Upper lobe of left lung (tissue), 6 donors: ENCODE measurements at regions not wholly inside any gene's neighbourhood (a gene's known extent, or its start where the extent isn't known, plus 50 kb on each side); places are given as distances from the start of the nearest gene placed in this dataset.

Experiments
- ATAC-seq, 2 donors: fragments of 200-7000 bp; cut with Tn5 transposase; one replicate each; pipeline ENCODE4 v1.9.1; 2022; ENCODE audit warnings: mild to moderate bottlenecking in 2 of 2, moderate library complexity in 2 of 2; ENCODE audit not compliant: low FRiP score in 2 of 2
- DNase-seq, 2 donors: peaks; one replicate each; pipeline ENCODE4 v3.0.0-alpha.2; 2019 to 2020
- H3K27ac ChIP-seq, 4 donors: fragments of 200-600 bp; sonication (generic); one replicate each; pipeline ENCODE4 v1.5.1; 2016 to 2019
- H3K27me3 ChIP-seq, 4 donors: fragments of 200-600 bp; sonication (generic); one replicate each; pipeline ENCODE4 v1.5.1; 2017 to 2019
- H3K36me3 ChIP-seq, 4 donors: fragments of 200-600 bp; sonication (generic); one replicate each; pipeline ENCODE4 v1.5.1; 2016 to 2019
- H3K4me1 ChIP-seq, 4 donors: fragments of 200-600 bp; sonication (generic); one replicate each; pipeline ENCODE4 v1.5.1; 2018 to 2019
- H3K4me3 ChIP-seq, 4 donors: fragments of 200-600 bp; sonication (generic); one replicate each; pipeline ENCODE4 v1.5.1; 2017 to 2019; ENCODE audit warnings: mild to moderate bottlenecking in 2 of 4, moderate library complexity in 1 of 4
- H3K9me3 ChIP-seq, 4 donors: fragments of 200-600 bp; sonication (generic); one replicate each; pipeline ENCODE4 v1.5.1; 2018 to 2019
- CTCF ChIP-seq, 6 experiments: fragments of 450-650 bp in 4 of 6; fragments of 200-600 bp in 2 of 6; sonication (generic) in 2 of 6; IDR thresholded peaks; one replicate each; pipeline ENCODE4 v1.5.1; 2016 to 2019; ENCODE audit warnings: antibody characterized with exemption in 6 of 6
- EP300 ChIP-seq, 4 donors: sonication (generic); formaldehyde crosslinking; IDR thresholded peaks; one replicate each; pipeline ENCODE4 v1.5.1; 2017; ENCODE audit warnings: antibody characterized with exemption in 4 of 4, control low read depth in 2 of 4
- POLR2A ChIP-seq, 4 donors: fragments of 450-650 bp; IDR thresholded peaks; one replicate each; pipeline ENCODE4 v1.5.1; 2016 to 2017; ENCODE audit warnings: antibody characterized with exemption in 4 of 4, mild to moderate bottlenecking in 2 of 4
- POLR2AphosphoS5 ChIP-seq, 2 donors: sonication (generic); formaldehyde crosslinking; IDR thresholded peaks; one replicate each; pipeline ENCODE4 v1.5.1; 2017; ENCODE audit warnings: antibody characterized with exemption in 2 of 2
- WGBS, 2 donors: methylation state at CpG; one replicate each; pipeline ENCODE4 v1.1.5; 2017 to 2018; 5-methylcytosine and 5-hydroxymethylcytosine counted together
- donor health status: DM: no; HTN: no; CAD: no; lungs with moderate emphysema.
- donor health status: DM: no; HTN: yes; CAD: no; lungs with severe emphysema.

GRCh38 chrX:42462917-42463316 lies 315.0 kb downstream of the PPP1R2C start:
- TF ChIP-seq POLR2A (IDR thresholded peaks at IDR 0.05) (no peak), CTCF (IDR thresholded peaks at IDR 0.05) (no peak), EP300 (IDR thresholded peaks at IDR 0.05) (no peak), POLR2AphosphoS5 (IDR thresholded peaks at IDR 0.05) (no peak)
- Histone ChIP-seq H3K4me3 (no peak overlapping the region), H3K4me1 (no peaks in the 10 kb centered on the region), H3K36me3 (no peaks in the 10 kb centered on the region), H3K27ac (no peak overlapping the region), H3K27me3 (no peaks in the 10 kb centered on the region), H3K9me3 (no peaks in the 10 kb centered on the region)
- DNase-seq (no peak), ATAC-seq (no peak)

GRCh38 chrX:42460706-42461105 lies 317.3 kb downstream of the PPP1R2C start:
- DNase-seq (no peak), ATAC-seq (no peak)
- H3K27me3 ChIP-seq = no peaks in the 10 kb centered on the region
- no peak for TF ChIP-seq CTCF (IDR thresholded peaks at IDR 0.05)
- TF ChIP-seq EP300 (IDR thresholded peaks at IDR 0.05) = no peak
- TF ChIP-seq POLR2AphosphoS5 (IDR thresholded peaks at IDR 0.05) = no peak
- TF ChIP-seq POLR2A (IDR thresholded peaks at IDR 0.05) = no peak
- no peaks in the 10 kb centered on the region for H3K4me1 ChIP-seq
- no peaks in the 10 kb centered on the region for H3K9me3 ChIP-seq
- H3K36me3 ChIP-seq = no peaks in the 10 kb centered on the region
- H3K27ac ChIP-seq = no peak overlapping the region
- H3K4me3 ChIP-seq = no peak overlapping the region
- WGBS, 2 donors = 63 to 78% methylated on average over 1 to 4 of the region's 4 CpGs

GRCh38 chrX:42459735-42460134 lies 318.2 kb downstream of the PPP1R2C start:
- TF ChIP-seq POLR2A (IDR thresholded peaks at IDR 0.05) = no peak
- no peak for TF ChIP-seq CTCF (IDR thresholded peaks at IDR 0.05)
- TF ChIP-seq POLR2AphosphoS5 (IDR thresholded peaks at IDR 0.05) = no peak
- TF ChIP-seq EP300 (IDR thresholded peaks at IDR 0.05) = no peak
- Histone ChIP-seq H3K27me3 (no peaks in the 10 kb centered on the region), H3K27ac (no peak overlapping the region), H3K4me1 (no peaks in the 10 kb centered on the region), H3K4me3 (no peak overlapping the region), H3K9me3 (no peaks in the 10 kb centered on the region), H3K36me3 (no peaks in the 10 kb centered on the region)
- DNase-seq (no peak), ATAC-seq (no peak)

DNA sequence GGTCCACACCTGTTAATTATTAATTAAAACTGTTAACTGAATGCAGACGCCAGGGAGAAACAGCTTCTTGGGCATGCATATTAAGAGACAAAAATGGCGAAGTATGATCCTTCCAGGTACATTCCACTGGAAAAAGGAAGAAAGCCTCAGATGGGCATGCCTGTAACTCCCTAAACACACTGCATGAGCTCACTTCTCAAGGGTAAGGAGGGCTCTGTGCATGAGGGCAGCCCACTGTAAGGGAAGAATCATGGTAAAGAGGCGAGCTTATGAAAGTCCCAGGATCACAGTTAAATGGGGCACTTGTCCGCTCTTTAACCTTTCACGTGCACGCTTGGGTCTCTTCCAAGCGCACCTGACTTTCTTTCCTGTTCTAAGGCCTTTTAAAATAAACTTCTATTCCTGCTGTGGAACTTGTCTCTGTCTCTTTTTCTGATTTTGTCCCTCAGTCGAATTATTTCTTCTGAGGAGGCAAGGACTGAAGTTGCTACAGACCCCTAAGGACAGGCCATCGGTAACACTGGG lies 321.7 kb downstream of the PPP1R2C start:
- H3K27me3 ChIP-seq = no peaks in the 10 kb centered on the region
- H3K36me3 ChIP-seq = no peaks in the 10 kb centered on the region
- no peak overlapping the region for H3K27ac ChIP-seq
- H3K9me3 ChIP-seq = no peaks in the 10 kb centered on the region
- no peak for ATAC-seq
- no peak for TF ChIP-seq POLR2A (IDR thresholded peaks at IDR 0.05)
- no peaks in the 10 kb centered on the region for H3K4me1 ChIP-seq
- no peak overlapping the region for H3K4me3 ChIP-seq
- DNase-seq = peak in 1 of 2 donors; percentile 26
- 72 to 81% methylated on average over 9 of the region's 9 CpGs for WGBS, 2 donors

GRCh38 chrX:42450228-42450627 lies 327.7 kb downstream of the PPP1R2C start:
- Histone ChIP-seq H3K27ac (no peak overlapping the region), H3K4me1 (no peaks in the 10 kb centered on the region), H3K36me3 (no peaks in the 10 kb centered on the region), H3K9me3 (no peaks in the 10 kb centered on the region), H3K27me3 (no peaks in the 10 kb centered on the region), H3K4me3 (no peak overlapping the region)
- no peak for TF ChIP-seq EP300 (IDR thresholded peaks at IDR 0.05)
- no peak for TF ChIP-seq POLR2A (IDR thresholded peaks at IDR 0.05)
- TF ChIP-seq CTCF (IDR thresholded peaks at IDR 0.05) = no peak
- ATAC-seq (no peak), DNase-seq (no peak)
